Effector CD4-positive, alpha-beta T cell (primary cell): ENCODE measurements at regions not wholly inside any gene's neighbourhood (a gene's known extent, or its start where the extent isn't known, plus 50 kb on each side); places are given as distances from the start of the nearest gene placed in this dataset.

ENCODE experiments used
- DNase-seq: peaks from one replicate; pipeline ENCODE4 v3.0.0-alpha.2; 2020

DNA sequence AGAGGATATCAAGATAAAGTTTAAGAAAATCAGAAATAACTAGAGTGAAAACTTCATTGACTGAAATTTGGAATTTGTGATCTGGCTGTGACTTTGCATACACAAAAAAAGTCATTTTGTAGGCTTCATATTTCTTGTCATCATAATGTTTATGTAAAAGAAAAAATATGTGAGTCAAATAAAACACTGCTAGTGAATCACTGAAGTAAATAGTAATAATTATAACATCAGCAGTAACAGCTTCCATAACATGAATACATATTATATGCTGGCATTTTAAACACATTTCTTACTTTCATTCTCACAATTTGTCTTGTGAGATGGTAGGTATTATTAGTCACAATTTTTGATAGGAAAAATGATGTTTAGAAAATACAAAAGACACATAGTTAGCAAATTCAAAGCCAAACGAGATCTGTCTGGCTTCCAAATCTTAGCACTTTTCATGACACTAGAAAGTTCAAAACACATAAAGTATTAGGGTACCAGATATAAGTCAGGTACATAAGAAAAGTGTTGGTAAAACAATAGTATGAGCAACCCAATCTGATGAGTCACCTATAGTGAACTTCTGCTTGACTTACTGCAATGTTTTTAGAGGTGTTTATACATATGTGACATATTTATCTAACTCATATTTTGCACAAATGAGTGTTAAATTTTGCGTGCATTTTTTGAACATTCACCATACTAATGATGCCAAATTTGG, 241.0 kb upstream of the SNX7 start:
- no peak for DNase-seq

DNA sequence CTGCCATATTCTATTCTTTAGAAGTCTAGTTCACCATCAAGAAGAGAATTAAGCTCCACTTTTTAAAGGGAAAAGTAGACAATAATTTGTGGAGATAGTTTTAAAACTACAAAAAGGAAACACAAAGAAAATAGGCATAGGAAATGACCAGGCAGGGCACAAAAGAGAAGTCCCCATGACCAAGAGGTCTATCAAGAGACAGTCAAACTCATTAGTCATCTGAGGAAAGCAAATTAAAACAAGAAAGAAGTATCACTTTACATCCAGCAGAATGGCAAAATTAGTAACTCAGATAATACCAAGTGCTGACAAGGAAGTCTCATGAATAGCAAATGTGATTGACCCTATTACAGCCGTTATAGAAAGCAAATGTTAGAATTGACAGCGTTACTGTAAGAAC, 243.7 kb upstream of the SNX7 start:
- no peak for DNase-seq

DNA sequence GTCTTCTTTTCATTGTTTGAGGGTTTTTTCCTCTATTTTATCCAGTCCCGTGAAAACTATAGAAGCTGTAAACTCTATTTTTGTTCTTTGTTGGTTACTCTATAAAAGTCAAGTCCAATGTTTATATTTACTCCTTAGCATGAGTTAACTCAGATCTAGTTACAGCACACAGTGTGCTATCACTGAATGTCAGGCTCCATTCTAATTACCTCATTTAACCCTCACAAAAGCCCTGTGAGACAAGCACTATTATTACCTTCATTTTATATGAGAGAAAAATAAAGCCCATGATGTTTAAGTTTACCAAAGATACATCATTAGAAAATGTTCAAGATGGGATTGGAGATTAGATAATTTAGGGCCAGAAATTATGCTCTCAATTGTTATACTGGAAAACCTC, 251.4 kb upstream of the SNX7 start:
- DNase-seq = no peak

DNA sequence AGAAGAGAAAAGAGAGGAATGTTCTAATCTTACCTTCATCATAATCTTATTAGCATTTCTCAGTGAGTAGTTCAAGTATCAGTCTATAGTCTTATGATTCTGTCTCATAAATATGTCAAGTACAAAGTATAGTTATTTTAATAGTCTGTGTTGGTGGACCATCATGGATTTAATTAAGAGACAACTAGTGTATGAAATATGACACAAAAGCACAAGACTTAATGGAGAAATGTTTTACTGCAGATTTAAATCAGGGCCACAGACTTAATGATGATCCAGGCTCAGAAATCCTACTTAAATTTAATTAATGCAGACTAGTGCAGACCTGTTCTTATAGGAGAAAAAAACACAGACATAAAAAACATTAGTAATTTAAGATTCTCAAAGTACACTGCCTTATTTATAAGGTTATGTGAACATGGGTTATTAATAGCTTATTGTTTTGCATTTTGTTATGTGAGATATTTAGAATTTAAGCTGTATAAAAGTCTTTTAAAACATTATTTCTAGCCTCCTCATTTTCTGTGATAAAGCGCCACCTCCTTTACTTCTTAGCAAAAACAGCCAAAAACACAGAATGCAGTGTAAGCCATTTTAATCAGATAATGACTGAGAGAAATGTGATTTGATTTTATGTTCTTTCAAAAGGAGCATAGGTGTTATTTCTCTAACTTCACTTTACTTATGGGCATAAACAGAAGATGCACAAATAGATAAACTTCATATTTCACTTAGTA, 255.0 kb upstream of the SNX7 start:
- no peak for DNase-seq

DNA sequence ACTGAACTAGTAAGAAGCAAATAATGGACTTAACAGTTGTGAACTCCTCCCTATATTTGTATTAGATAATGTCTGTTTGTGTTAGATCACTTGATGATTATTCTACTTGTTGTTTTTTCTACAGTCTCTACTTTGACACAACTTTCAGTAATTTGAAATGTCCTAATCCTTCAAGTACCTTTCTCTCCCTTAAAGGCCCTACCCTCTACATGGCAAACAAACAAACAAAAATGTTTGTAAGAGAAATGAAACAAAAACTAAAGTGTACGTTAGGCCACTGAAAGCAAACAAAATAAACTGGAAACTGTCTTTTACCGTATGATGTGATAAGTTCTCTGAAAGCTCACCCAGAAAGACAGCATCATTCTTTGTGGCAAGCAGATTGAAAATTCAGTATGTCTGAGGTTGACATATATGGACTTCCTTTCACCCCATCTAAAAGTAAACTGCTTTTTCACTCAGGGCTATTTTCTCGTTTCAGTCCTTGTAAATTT, 255.9 kb upstream of the SNX7 start:
- DNase-seq = no peak

DNA sequence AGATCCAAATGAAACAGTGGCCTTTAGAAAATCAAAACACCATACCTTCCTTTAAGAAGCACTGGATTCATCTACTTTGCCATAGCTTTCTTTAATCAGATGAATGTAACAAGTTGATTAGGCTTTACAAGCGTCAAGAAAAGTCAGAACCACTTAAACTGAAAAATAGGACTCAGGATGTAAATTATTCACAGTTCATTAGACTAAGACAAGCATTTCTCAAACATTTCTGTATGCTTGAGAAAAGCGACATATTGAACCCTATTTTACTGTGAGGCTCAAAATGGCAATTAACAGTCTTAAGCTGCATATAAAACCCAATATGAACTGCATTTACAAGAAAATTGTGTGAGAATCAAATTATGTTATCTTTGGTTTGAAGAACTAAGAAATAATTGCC, 256.7 kb upstream of the SNX7 start:
- no peak for DNase-seq

DNA sequence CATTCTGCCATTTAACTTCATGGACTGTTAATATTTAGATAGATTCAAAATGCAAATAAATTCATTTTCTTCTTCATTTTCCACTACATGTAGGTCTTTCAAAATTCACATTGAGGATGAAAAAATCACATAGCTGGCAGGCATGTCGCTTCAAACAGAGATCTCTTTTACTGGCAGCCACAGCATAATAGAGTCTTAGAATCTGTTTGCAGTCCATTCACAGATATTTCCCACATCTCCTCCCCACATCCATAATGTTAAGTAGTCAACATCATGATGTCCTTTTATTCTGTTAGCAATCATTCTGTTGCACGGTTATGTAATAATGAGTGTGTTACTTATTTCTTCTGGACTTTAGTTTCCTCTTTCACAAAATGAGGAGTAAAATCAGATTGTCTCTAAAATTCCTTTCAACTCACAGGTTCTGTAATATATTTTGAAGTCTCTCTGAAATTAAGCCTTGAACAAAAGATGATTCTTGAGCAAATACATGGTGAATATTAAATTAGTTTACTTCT, 257.5 kb upstream of the SNX7 start:
- DNase-seq = no peak

DNA sequence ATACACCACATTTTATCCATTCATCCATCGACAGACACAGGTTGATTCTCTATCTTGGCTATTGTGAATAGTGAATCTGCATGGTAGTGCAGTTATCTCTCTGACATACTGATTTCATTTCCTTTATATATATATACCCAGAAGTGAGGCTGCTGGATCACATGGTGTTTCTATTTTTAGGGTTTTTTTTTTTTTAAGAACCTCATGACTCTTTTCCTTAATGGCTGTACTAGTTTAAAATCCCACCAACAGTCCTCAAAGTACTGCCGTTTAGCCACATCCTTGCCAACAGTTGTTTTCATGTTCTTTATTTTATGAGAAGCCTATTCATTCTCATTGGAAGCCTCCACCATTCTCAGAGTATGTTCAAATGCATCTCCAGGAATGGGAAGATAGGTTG, 258.7 kb upstream of the SNX7 start:
- no peak for DNase-seq

DNA sequence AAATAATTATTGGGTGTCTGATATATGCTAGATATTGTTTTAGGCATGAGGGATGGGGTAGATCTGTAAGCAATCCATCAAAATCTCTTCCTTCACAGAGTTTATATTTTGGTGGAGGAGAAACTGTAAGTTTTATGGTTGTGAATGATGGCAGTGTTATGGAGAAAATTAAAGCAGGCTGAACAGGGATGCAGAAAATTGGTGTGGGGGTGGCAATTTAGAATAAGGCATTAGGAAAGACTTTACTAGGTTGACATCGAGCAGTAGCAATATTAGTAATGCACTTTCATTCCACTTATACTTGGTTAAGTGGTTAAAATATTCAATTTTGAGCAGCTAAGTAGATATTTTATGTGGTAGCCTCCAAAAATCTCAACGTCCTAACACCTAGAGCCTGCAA, 261.1 kb upstream of the SNX7 start:
- DNase-seq = no peak

DNA sequence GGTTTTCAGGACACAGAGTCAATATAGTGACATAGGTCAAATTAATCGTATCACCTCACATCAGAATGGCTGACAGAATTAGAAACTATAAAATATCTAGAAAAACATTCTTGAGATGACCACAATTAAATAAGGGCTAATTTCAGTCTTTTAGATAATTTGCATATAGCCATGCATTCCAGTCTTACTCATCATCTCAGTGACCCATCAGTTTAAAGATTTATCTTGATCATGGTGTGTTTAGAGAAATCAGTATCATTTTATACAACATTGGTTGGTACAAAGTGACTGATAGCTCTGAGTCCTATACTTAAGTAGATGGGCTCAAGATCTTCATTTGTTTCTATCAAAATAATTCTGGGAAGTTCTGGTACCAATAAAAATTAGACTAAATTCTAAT, 262.3 kb upstream of the SNX7 start:
- no peak for DNase-seq

DNA sequence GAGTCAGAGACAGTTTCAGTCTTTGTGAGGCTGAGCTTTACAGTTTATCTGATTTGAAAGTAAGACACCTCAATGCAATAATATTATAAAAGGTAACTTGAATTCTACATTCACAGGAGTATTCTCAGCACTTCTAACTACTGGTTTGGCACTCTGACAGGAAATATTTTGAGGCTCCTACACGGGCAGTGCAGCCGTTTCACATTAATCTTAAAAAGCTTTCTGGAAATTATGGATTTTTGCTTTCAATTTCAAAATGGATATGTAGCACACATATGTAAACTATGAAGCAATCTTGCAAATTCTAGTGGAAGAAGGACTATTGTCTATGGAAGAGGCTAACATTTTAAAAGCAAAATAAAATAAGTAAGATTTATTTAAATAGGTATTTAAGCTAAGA, 262.9 kb upstream of the SNX7 start:
- DNase-seq = no peak

DNA sequence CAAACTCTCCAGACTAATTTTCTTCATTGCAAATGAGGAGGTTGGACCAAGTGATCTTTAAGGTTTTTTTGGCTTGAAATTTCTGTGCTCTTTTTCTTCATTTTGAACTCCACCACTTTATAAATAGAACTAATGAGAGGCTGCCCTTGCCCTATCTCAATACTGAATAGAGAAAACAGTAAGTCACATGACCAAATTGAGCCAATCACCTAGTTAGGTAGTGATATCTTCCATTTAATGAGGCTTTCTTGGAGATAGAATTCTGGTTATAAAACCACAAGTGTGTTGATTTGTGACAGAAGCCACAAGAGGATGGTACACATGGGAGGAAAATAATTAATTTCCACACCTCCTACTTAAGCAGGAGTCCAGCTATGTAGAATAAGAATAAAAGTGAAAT, 263.4 kb upstream of the SNX7 start:
- DNase-seq = no peak

DNA sequence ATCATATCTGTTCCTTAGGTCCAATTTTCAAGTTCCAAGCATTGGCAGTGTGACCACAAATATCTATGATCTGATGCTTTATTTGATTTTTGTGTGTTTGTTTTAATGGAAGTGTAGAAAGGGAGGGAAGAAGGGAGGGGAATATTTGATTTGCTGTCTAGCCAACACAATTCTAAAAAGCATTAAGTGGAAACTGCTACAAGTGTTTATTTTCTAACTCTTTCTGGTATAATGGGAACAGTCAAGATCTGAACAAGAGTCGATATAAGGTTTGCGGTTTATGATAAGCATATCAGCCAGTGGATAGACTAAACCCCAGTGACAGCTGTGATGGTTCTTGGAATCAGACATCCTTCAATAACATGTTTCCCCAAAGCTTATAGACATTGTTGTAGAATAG, 267.8 kb upstream of the SNX7 start:
- DNase-seq = no peak

DNA sequence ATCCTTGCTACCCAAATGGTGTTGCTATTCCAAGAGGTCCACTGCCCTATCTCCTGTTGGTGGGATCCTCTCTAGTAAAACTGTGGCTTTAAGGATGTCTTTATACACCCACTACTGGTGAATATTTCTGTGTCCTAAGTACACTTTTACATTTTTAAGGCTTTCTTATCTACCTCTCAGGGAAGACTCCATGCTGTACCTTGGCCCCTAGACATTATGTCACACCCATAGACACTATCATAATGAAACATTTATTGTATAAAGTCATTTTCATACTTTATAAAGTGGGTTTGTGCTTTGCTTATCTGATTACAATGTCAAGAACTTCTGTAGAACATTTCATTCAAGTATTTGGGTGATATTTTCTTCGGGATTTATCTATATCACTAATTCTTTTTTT, 270.3 kb upstream of the SNX7 start:
- DNase-seq = no peak

DNA sequence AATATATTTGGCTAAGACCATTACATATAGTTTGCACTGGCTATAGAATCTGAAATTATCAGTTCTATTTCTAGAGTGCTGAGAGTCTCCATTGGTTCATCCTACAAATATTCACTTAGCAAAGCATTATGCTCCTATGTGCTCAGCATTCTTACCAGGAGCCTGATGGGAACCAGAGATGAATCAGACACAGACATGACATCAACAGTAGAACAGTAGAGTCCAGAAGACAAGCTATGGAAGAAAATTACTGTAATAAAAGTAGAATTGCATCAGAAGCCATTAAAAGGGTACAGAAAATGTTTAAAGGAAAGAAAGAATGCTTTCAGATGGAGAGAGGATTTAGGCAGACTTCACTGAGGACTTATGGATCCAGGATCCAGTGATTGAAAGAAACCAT, 271.7 kb upstream of the SNX7 start:
- no peak for DNase-seq

DNA sequence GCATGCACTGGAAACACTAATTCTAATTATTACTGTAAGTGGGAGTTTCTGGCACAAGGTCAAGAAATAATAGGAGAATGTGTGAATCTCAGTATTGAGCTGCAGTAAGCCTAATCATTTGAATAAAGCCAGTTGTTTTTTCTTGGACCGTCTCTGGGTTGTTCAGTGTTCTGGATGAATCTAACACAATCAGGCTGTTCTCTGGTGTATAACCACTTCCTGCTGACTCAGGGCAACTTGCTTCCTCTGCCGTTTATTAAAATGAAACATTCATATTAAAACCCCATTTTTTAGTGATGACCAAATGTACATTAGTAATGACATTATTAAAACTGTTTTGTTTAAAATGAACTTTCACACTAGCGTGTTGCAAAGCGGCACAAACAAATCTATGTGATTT, 273.1 kb upstream of the SNX7 start:
- DNase-seq = no peak

DNA sequence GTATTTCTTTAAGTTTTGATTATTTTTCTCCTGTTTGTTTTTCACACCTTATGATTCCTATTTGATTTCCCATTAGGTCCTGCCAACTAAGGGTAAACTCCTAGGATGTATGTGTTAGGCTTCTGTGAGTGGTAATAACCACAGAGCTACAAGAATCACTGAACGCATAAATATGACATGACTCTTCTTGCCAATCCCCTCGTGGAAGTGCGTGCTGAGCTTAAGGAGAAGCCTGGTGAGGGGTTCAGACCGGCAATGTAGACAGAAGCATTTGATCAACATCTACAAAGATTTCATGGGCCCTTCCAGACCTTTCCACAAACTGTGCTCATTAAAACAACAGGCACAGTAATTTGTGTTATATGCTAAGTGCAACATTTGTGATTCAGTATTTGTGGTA, 273.8 kb upstream of the SNX7 start:
- DNase-seq = no peak

DNA sequence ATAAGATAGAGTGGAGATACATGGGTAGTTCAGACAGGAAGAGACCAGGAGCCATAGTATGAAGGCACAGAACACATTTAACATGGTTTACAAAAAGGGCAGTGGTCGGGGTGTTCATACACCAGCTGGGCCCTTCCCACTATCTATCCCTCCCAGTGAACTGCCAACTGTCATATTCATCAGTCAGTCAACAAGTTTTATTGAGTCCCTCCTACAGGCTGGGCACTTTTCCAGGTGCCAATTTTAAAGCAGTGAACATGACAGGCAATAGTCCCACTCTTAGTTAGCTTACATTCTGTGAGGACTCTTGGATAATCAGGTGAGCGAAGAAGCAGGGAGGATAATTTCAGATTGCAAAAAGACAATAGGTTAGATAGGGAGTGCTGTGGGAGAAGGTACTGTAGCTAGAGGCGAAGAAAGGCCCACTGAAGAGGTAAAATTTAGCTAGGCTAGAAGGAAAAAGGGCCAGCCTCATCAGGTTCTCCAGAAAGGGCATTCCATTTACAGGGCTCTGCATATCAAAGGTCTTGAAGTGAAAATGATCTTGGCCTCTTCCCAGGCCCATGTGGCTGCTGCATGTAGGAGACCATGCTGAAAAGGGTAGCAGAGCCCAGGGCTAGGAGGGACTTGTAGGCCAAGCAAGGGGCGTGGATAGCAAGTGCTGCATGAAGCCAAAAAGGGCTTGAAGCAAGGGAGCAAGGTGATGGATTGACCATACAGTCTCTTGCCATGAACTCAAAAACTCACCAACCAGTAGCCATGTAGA, 274.7 kb upstream of the SNX7 start:
- DNase-seq = no peak

DNA sequence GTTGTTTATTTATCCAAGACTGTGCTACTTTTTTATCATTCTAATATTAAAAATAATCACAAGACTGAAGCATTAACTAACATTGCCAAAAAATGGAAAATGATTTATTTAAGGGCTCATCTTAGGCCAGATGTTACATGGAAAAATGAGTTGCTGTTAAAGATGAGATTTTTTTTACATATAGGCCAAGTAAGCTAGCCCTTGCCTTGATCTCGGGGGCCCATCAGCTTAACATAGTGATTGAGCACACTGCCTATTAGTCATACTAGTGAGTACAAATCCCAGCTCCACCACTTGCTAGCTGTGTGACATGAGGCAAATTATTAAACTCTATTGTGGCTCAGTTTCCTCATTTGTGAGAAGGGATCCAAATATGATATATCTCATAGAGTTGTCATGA, 275.9 kb upstream of the SNX7 start:
- no peak for DNase-seq

DNA sequence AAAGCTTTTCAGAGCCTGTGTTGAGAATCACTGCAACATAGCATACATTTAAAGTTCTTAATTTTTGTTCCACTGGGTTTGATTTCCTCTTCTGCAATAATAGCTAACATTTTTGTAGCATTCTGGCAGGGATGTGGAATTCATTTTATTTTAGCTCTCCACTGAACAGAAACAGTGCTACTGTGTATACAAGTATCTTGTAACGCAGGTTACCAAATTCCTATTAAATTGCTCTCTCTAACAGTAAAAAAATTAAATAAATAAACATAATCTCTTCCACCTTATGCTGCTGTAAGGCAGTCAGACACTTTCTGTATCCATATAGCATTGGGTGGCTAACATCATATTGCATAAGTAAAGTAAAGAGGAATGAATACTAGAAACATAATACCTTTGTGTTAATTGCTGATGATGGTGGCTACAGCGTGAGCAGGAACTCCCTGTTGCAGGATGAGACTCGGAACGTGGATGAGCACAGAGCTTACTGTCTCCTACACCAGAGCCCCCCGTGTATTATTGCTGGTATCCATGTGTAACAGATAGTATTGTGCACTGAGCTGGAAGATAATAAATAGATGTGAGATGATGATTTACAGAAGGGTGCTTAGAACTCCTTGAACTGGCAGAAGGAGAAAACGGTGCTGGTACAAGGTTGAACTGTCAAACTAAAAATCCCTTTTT, 276.9 kb upstream of the SNX7 start:
- DNase-seq = no peak

DNA sequence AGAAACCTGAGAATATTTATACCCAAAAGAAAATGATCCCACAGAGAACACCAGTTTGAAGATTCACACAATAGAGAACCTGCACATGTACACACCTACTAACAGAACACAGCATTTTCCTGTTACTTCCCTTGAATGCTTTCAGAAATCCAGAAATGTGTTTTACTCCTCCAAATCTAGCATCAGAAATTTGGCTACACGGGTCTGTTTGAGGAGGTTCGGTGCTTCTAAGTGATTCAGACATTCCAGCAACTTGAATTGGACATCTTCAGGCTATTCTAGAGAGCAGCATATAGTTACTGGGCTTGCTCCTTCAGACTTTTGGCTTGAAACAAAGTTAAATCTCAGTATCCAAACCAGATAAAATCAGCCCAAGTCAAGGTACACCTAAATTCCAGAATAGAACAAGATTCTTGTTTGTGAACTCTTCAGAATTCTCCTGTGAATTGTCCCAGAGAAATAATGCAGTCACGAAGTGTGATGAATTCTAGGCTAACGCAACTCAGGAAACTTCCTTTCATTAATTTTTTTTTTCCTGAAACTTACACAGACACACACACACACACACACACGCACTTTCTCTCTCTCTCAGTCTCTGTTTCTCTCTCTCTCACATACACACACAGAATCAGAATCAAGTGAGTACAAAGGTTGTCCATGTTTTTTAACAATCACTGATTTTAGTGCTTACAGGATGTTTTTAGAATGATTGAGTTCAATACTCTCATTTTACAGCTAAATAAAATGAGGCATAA, 278.4 kb upstream of the SNX7 start:
- DNase-seq = no peak

DNA sequence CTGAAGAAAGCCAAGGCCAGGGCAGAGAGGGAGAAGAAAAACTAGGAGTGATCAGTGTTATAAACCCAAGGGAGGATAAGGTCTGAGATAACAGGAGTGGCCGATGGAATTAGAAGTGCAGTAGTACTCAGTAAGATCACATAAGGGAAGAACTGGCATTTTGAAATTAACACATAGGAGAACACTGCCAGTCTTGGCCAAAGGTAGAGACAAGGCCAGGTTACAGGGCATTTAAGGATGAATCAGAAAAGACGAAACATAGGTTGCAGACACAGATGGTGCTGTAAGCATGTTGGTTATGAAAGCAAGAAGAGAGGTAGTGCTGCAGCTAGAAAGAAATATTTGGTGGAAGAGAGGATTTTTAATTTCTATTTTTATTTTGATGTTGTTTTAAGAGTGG, 278.9 kb upstream of the SNX7 start:
- DNase-seq = no peak
